SU-DHL-6 (cell line): ENCODE measurements at regions not wholly inside any gene's neighbourhood (a gene's known extent, or its start where the extent isn't known, plus 50 kb on each side); places are given as distances from the start of the nearest gene placed in this dataset.

ENCODE experiments used
- CTCF ChIP-seq: fragments of 200-600 bp; sonication (generic); IDR thresholded peaks from one replicate; pipeline ENCODE4 v1.5.1; 2017; ENCODE audit warnings: antibody characterized with exemption, mild to moderate bottlenecking, low read length, moderate library complexity; ENCODE audit not compliant: insufficient read depth, poor library complexity, severe bottlenecking
- EZH2phosphoT487 ChIP-seq: fragments of 200-600 bp; sonication (generic), shearing (Covaris generic); conservative IDR thresholded peaks from 2 replicates; pipeline ENCODE4 v1.6.1; 2018; ENCODE audit warnings: mild to moderate bottlenecking, antibody characterized with exemption, low read length, moderate library complexity, mixed read lengths

DNA sequence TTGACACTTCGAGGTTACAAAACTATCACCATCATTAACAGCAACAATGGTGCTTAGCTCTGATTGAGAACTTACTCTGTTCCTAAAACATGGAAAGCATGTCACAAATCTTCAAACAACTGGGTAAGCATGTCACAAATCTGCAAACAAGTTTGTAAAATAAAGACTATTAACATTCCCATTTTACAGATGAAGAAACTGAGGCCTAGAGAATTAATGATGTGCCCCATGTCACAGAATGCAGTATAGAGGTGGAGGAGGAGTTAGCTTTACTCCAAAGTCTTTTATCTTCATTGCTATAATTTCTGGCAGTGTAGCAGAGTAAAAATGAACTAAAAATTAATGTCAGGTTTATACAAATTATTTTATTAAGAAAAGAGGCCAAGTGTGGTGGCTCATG is 73.4 kb downstream of the NR2F2 start:
- TF ChIP-seq CTCF (no peak), EZH2phosphoT487 (no peak)
